ENCODE measurements at regions not wholly inside any gene's neighbourhood (a gene's known extent, or its start where the extent isn't known, plus 50 kb on each side); places are given as distances from the start of the nearest gene placed in this dataset.
"Not testable (repeated sequence)": the region's sequence is repeated elsewhere in the genome, so short reads cannot be mapped to it uniquely, and the experiment has no call there.

DNA sequence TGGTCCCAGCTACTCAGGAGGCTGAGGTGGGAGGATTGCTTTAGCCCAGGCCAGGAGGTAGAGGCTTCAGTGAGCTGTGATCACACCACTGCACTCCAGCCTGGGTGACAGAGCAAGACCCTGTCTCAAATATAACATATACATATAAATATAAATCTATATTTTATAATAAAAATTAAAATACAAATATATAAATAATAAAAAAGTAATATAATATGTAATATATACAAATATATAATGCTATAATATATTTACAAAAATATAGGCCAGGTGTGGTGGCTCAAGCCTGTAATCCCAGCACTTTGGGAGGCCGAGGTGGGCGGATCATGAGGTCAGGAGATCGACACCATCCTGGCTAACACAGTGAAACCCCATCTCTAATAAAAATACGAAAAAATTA is 131.4 kb downstream of the MFAP3L start:
- not testable (repeated sequence) for DNase-seq (ENCODE audit: low spot score)

DNA sequence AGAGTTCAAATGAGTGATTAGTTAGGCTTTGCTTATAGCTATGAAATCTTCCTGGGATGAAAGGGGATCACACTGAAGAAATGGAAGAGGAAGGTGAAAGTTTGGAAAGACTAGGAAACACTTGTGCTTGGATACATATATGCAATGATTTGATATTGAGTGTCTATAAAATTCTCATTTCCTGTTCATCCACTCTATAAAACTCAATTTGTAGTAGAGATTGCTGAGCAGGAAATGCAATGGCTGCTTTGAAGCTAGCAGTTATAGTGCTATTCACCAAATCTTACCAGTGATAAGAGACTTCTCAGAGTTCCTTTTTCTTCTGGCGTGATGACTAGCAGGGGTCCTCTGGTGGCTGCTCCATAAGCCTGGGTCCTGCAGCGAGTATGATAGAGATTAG is 128.1 kb upstream of the HPF1 start:
- DNase-seq (ENCODE audit: low spot score) = no peak

DNA sequence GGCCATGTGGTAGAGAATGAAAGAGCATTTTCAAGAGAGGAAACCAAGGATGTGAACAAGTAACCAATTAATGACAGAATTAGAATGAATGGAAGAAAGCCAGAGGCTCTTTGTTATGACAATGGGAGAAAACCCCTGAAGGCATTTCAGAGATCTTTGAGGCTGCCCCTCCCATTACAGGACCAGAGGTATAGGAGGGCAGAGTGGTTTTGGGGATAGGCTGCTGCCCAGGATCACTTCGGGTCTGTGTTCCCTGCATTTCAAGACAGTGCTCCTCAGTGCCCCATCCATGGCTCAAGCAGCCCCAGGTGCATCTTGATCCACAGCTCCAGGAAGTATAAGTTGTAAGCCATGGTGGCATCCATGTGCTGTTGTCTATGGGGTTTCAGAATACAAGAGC is 124.0 kb upstream of the HPF1 start:
- DNase-seq (ENCODE audit: low spot score) = no peak

GRCh38 chr4:169870507-169870906 is 112.8 kb upstream of the HPF1 start:
- DNase-seq (ENCODE audit: low spot score) = no peak

- DNase-seq (ENCODE audit: low spot score) = no peak
These were observed 111.7 kb upstream of the HPF1 start for GRCh38 chr4:169869490-169869889.

GRCh38 chr4:169861593-169861992 is 103.8 kb upstream of the HPF1 start:
- no peak for DNase-seq (ENCODE audit: low spot score)

- DNase-seq (ENCODE audit: low spot score) = no peak
These were observed 101.8 kb upstream of the HPF1 start for GRCh38 chr4:169859366-169860216.

- DNase-seq (ENCODE audit: low spot score) = no peak
These were observed 96.3 kb upstream of the HPF1 start for GRCh38 chr4:169854090-169854489.

DNA sequence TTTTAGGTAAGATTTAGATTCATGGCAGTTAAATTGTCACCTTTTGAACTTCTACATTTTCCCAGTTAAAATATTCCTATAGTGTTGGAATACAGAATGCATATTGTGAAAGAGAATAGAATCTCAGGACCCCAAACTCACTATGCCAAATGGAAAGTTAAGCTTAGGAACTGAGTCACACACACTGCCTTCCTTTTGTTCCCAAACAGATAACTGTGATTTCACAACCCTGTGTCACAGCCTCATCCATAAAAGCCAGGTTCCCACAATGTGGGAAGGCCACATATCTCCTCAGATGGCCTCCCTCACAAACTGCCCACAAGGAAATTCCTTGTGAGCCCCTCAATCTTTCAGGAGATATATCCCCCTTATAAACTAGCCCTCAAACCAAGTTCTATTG is 94.7 kb upstream of the HPF1 start:
- no peak for DNase-seq (ENCODE audit: low spot score)

- no peak for DNase-seq (ENCODE audit: low spot score)
These were observed 94.0 kb upstream of the HPF1 start for GRCh38 chr4:169851750-169852149.

DNA sequence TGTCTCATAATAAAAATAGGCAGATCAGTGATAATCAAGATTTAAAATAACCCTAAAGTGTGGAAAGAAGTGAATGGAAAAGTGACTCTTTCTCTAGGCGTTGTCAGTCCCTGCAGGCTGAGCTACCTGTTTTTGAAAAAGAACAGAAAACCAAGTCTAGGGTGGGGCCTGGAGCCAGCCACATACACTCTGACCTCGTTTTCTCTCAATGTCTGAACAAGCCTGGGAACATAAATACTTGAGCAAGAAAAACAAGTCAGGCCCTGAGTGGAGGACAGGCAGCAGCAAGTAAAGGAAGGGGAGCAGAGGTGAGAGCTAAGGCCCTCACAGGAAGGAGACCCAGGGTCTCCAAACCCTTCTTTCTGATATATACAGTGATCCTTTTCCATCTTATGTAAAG is 91.7 kb upstream of the HPF1 start:
- DNase-seq (ENCODE audit: low spot score) = no peak

- DNase-seq (ENCODE audit: low spot score) = no peak
These were observed 90.3 kb upstream of the HPF1 start for GRCh38 chr4:169848018-169848417.

DNA sequence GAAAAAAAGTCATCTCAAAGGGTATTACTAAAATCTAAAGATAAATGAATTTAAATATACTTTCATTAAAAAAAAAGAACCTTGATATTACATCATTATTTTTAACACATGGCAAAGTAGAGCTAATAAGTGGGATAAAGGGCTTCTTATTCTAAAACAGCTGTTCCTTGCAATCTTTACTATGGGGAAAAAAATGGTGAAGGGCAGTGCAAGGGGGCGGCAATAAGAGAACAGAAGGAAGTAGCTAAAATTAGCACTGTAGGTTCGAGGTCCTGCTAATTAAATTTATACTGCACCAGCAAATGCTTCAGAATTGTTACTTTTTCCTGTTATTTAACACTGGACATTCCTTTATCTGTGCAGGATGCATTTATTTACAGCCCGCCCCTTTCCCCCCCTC is 89.4 kb upstream of the HPF1 start:
- DNase-seq (ENCODE audit: low spot score) = no peak

GRCh38 chr4:169846396-169846795 is 88.7 kb upstream of the HPF1 start:
- no peak for DNase-seq (ENCODE audit: low spot score)

GRCh38 chr4:169841776-169842175 is 84.0 kb upstream of the HPF1 start:
- no peak for DNase-seq (ENCODE audit: low spot score)

DNA sequence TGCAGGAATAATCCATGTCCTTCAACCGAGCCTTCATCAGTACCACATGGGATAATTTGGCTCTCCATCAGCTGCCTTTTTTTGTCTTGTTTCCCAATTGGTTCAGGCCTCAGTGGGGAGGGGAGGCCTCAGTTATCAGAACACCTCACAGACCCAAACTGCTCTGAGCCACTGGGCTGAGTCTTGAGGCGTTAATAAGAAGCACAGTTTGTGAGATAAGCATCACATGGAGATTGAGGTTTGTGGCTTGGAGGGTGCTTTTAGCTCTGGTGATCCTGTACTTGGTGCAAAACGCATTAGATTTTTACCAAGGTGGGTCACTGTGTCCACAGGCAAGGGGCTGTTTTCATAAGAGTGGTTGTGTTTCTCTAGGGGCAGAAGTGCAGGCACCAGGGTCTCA is 82.8 kb upstream of the HPF1 start:
- DNase-seq (ENCODE audit: low spot score) = no peak

DNA sequence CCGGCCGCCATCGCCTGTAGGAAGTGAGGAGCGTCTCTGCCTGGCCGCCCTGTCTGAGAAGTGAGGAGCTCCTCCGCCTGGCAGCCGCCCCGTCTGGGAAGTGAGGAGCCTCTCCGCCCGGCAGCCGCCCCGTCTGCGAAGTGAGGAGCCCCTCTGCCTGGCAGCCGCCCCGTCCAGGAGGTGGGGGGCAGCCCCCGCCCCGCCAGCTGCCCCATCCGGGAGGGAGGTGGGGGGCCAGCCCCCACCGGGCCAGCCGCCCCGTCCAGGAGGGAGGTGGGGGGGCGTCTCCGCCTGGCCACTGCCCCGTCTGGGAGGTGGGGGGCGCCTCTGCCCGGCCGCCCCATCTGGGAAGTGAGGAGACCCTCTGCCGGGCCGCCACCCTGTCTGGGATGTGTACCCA is 70.6 kb upstream of the HPF1 start:
- DNase-seq (ENCODE audit: low spot score) = not testable (repeated sequence)

DNA sequence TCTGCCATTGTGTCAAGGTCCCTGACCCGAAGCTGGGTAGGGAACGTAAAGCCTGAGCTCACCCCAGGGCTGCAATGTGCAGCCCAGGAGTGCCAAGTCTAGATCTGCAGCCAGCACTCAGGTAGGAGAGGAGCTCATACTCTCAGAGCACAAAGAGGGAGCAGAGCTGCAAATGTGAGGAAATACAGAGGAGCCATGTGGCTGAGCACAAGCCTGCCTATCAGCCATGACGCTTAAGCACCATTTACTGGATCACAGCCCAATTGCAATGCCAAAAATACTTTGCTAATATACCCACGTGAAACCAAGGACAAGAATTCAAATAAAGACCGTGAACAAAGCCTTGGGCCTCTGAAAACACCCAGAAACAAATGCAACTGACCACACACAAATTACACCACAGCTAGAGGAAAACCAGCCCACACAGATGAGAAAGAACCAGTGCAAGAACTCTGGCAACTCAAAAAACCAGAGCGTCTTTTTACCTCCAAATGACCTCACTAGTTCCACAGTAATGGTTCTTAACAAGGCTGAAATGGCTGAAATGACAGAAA is 69.0 kb upstream of the HPF1 start:
- DNase-seq (ENCODE audit: low spot score) = no peak

DNA sequence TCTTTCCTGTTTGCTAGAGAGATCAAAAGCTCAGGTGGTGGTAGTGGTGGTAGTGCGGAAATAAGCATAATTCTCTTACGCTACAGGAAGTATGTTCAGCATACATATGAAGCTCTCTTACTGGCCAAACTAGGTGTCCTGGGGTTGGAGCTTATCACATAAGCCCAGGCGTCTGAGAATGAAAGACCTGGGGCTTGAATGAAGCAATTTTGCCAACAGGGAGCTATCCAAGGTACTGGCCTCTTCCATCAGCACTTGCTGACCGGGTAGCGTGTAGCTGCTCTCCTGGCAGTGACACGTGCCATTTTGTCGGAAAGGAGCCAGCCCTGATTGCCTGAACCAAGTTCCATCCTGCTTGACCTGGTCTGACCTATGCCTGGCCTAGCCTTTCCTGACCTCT is 65.9 kb upstream of the HPF1 start:
- DNase-seq (ENCODE audit: low spot score) = peak; percentile 83

DNA sequence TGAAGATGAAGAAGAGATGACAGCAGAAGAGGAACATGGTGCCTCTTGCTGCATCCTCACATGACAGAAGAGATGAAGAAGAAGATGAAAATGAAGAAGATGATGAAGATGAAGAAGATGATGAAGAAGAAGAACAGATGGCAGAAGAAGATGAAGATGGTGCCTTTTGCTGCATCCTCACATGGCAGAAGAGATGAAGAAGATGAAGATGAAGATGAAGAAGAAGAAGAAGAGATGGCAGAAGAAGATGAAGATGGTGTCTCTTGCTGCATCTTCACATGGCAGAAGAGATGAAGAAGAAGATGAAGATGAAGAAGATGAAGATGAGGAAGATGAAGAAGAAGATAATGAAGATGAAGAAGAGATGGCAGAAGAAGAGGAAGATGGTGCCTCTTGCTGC is 63.7 kb upstream of the HPF1 start:
- no peak for DNase-seq (ENCODE audit: low spot score)

GRCh38 chr4:169818063-169818679 is 60.4 kb upstream of the HPF1 start:
- no peak for DNase-seq (ENCODE audit: low spot score)

GRCh38 chr4:169815606-169816005 is 57.9 kb upstream of the HPF1 start:
- DNase-seq (ENCODE audit: low spot score) = no peak

- peak; percentile 53 for DNase-seq (ENCODE audit: low spot score)
These were observed 53.7 kb upstream of the HPF1 start for GRCh38 chr4:169811476-169811875.
